GM19099 (cell line): ENCODE measurements at regions not wholly inside any gene's neighbourhood (a gene's known extent, or its start where the extent isn't known, plus 50 kb on each side); places are given as distances from the start of the nearest gene placed in this dataset.

Source experiments
- POLR2A ChIP-seq: IDR thresholded peaks from 3 replicates; pipeline ENCODE4 v1.6.1; 2011; ENCODE audit warnings: low read depth; ENCODE audit not compliant: insufficient read length; ENCODE audit errors: extremely low read depth

DNA sequence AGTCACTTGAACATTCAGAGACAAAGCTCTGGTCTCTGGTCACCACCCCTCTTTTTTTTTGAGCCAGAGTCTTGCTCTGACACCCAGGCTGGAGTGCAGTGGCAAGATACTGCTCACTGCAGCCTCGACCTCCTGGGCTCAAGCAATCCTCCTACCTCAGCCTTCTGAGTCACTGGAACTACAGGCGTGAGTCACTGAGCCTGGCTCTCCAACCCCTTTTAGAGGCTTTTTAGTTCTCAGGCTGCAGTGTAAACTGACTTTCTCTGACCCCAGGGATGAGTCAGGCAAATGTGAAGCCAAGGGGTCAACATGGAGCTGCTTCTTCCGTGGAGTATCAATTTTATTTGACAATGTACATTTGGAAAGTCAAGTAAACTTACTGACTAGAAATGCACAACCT lies 229.2 kb downstream of the PTTG2 start:
- TF ChIP-seq POLR2A = no peak

GRCh38 chr4:38190717-38191178 lies 230.6 kb downstream of the PTTG2 start:
- TF ChIP-seq POLR2A = no peak

GRCh38 chr4:38192516-38192915 lies 232.3 kb downstream of the PTTG2 start:
- no peak for TF ChIP-seq POLR2A

DNA sequence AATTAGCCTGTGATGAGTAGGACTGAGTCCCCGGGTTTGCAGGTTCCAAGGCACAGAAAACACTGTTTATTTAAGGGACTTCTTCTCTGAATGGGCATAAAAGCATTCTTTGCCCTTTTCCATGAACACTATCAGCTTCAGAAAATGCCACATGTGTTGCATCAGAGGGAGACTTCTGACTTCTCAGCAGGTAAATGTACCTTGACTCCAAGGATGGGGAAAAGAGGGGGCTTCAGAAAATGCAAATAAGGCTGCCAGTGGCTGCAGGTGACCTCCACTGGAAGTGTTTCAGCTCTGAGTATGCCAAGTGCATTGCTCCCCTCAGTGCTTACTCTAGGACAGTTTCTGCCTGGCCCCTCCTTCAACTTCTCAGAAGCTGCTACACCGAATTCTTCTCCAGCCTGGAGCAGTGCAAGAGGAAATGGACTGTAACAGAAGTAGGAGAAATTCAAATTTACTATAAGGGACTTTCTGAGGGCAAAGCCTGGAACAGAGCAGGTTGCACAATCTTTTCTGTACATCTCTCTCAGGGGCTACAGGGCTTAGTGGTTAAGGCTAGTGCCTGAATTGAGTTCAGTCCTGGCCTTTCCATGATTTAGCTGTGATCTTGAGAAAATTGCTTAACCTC lies 233.2 kb downstream of the PTTG2 start:
- TF ChIP-seq POLR2A = no peak

GRCh38 chr4:38194047-38194602 lies 233.9 kb downstream of the PTTG2 start:
- TF ChIP-seq POLR2A = no peak

- no peak for TF ChIP-seq POLR2A
Observed at GRCh38 chr4:38195486-38195885, 235.3 kb downstream of the PTTG2 start.

GRCh38 chr4:38195911-38196310 lies 235.7 kb downstream of the PTTG2 start:
- TF ChIP-seq POLR2A = no peak

- TF ChIP-seq POLR2A = no peak
Observed at GRCh38 chr4:38202242-38202641, 242.0 kb downstream of the PTTG2 start.

GRCh38 chr4:38203609-38204008 lies 243.4 kb downstream of the PTTG2 start:
- TF ChIP-seq POLR2A = no peak

DNA sequence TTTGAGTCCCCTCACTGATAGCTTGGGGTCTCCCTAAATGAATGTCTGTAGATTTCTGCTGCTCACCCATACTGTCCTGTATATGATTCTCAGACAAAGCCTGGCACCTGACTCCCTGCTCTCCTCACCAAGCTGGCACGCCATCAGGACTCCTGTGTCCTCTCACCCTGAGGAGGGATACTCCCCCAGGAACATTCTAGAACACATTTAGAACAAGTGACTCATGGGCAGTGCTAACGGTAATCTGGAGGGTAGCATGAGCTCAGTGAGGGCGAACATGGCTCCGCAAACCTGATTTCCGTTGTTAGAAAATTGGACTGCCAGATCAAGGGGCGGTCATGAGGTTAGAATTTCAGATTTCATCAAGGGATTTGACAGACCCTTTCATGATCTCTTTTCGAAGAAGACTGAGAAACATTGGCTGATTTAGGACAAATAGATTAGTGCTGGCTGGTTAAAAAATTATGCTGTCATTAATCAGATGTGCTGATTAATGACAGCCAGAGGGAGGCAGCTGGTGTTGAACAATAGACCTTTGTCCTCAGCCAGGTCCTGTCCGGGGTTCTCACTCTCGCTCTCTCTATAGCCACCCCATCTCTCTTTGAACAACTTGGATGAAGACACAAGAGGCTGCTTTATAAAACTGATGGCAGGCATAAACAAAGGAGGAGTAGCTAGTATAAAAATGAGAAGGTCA lies 244.3 kb downstream of the PTTG2 start:
- TF ChIP-seq POLR2A = no peak

DNA sequence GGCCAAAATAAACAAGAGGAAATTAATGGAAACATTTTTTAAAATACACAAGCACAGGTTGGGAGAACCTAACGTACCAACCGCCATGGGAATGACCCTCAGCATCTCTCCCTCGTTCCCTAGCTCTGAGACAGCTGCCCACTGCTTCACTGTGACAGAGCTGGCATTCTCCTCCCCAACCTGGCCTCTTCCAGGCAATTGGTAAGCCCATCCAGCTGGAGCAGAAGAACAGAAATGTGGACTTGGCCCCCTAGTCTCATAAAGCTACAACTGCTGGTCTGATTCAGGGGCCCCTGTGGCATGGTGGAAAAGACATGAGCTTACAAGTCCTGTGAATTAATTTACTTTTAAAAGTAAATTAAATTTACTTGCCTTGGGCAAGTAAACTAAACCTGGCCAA lies 245.1 kb downstream of the PTTG2 start:
- no peak for TF ChIP-seq POLR2A

DNA sequence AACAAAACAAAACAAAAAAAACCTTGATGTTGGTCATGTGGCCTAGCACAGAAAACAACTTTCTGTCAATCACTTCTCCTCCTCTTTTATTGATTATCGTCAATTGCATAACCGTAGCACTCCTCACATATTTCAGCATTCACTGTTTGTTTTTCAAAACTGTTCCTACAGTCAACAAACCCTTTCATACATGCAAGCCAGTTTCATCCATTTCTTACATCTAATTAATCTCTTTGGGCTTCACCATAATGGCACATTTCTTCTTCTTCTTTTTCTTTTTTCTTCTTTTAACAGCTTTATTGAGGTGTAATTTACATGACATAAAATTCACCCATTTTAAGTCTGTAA lies 246.9 kb downstream of the PTTG2 start:
- TF ChIP-seq POLR2A = no peak

- TF ChIP-seq POLR2A = no peak
Observed at GRCh38 chr4:38209654-38210053, 249.5 kb downstream of the PTTG2 start.

DNA sequence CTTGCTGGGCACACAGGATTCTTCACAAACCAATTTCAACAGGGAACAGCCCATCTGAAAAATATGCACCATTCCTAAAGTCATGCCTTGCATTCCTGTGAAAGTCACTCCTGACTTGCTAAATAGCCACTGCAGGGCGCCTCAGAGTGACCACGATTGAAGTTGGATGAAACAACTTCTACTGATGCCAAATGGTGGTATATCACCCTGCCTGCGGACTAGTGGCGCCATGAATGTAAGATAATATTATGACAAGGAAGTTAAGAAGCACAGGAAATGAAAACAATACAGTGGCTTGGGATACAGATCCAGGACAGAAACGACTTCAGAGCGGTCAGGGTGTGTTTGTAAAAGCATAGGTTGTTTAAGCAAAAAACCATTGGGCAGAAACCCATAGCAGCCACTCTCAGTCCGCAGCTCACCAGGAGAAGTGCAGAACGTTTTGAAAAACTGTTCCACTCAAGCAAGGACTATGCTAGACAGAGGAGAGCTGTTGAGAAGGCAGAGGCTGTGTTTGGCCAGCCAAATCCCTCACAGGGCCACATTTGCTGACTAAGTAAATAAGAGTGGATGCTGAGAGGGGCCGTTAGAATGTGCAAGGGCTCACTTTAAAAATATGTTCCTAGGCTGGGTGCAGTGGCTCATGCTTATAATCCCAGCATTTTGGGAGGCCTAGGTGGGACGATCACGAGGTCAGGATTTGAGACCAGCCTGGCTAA lies 250.4 kb downstream of the PTTG2 start:
- no peak for TF ChIP-seq POLR2A

DNA sequence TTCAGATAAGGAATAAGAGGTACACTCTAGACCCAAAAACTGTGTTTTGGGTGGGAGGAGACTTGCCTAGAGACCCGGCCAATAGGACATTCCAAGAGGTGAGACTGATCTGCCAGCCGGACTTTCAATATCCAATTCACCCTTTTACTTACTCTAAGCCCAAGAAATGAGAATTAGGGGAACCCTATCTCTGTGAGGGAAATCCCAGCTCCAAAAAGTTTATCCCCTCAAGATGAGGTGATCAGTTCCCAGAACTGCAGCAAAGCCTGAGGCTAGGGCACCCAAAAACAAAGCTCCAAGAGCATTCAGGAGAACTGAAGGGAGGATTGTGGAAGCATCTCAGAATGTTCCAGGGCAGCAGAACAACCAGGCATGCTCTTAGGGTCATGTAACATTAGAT lies 251.7 kb downstream of the PTTG2 start:
- TF ChIP-seq POLR2A = no peak
